Transverse colon (tissue), 4 donors: ENCODE measurements at regions not wholly inside any gene's neighbourhood (a gene's known extent, or its start where the extent isn't known, plus 50 kb on each side); places are given as distances from the start of the nearest gene placed in this dataset.

Source experiments
- DNase-seq: peaks from one replicate; pipeline ENCODE4 v3.0.0-alpha.2; 2019
- H3K27ac ChIP-seq, 4 donors: fragments of 200-600 bp; sonication (generic); 2 replicates each; pipeline ENCODE4 v1.5.1; 2016 to 2018; ENCODE audit warnings: inconsistent platforms in 4 of 4
- H3K27me3 ChIP-seq: fragments of 200-600 bp; sonication (generic); 2 replicates; pipeline ENCODE4 v1.5.1; 2017; ENCODE audit warnings: inconsistent platforms
- H3K36me3 ChIP-seq, 4 donors: fragments of 200-600 bp; sonication (generic); 2 replicates each; pipeline ENCODE4 v1.5.1; 2017 to 2019; ENCODE audit warnings: inconsistent platforms in 4 of 4
- H3K4me1 ChIP-seq, 4 donors: fragments of 200-600 bp; sonication (generic); 2 replicates each; pipeline ENCODE4 v1.5.1; 2017 to 2020; ENCODE audit warnings: inconsistent platforms in 4 of 4
- H3K4me3 ChIP-seq, 4 donors: fragments of 200-600 bp; sonication (generic); 1 replicate in 1 of 4; 2 replicates in 3 of 4; pipeline versions ENCODE4 v1.5.1 to v1.6.1; 2017 to 2019; ENCODE audit warnings: inconsistent platforms in 4 of 4
- H3K9me3 ChIP-seq, 2 donors: fragments of 200-600 bp; sonication (generic); 2 replicates each; pipeline ENCODE4 v1.5.1; 2017 to 2019; ENCODE audit warnings: inconsistent platforms in 2 of 2
- EP300 ChIP-seq: sonication (generic); formaldehyde crosslinking; IDR thresholded peaks from one replicate; pipeline ENCODE4 v1.6.1; 2017; ENCODE audit warnings: antibody characterized with exemption, low read depth
- POLR2A ChIP-seq: fragments of 450-650 bp; IDR thresholded peaks from one replicate; pipeline ENCODE4 v1.6.1; 2016; ENCODE audit warnings: antibody characterized with exemption, mild to moderate bottlenecking, moderate library complexity
- POLR2AphosphoS5 ChIP-seq, 3 donors: sonication (generic); formaldehyde crosslinking; IDR thresholded peaks; one replicate each; pipeline ENCODE4 v1.6.1; 2016; ENCODE audit warnings: antibody characterized with exemption in 3 of 3
- WGBS, 2 donors: methylation state at CpG; one replicate each; pipeline ENCODE4 v1.1.5; 2018; ENCODE audit warnings: low coverage in 1 of 2; 5-methylcytosine and 5-hydroxymethylcytosine counted together
- in situ Hi-C, 4 donors: fragments of 200-750 bp; cut with MboI; loops; one replicate each; pipeline versions ENCODE4 v1.15.0 to v1.15.1; 2017; ENCODE audit warnings: low sequenced_read_pairs in 3 of 4, low pct_ligation_motif_present in 1 of 4, low pct_unique_long_range_greater_than_20kb in 1 of 4
- intact Hi-C: fragments of 100-400 bp; cut with DNase I; formaldehyde crosslinking; loops from one replicate; pipeline ENCODE4 v1.15.1; 2023; ENCODE audit warnings: low total_unique reads
- TF ChIP-seq, protein P1 (sequence below), 5 experiments: fragments of 200-600 bp in 3 of 5; fragments of 450-650 bp in 2 of 5; sonication (generic) in 3 of 5; IDR thresholded peaks; 1 replicate in 2 of 5; 2 replicates in 3 of 5; pipeline ENCODE4 v1.5.1; 2016 to 2017; ENCODE audit warnings: antibody characterized with exemption in 5 of 5, inconsistent platforms in 3 of 5, mild to moderate bottlenecking in 2 of 5, moderate library complexity in 1 of 5

DNA sequence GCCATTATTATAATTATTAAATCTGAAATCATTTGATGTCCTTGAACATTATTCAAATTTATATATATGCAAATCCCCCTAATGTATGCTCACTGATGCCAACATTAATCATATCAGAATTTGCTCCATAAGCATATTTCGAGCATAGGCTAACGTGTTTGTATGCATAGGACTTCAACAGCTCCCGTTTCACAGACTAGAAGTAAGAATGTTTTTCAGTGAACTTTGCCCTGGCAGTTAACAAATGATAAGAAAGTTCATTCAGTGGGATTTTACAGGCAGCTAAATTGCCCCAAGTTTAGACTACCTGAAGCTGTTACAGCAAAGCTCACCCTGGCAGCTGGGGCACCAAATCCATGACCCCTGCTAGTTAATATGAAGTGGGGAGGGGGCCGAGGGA, 272.0 kb downstream of the LNPK start:
- DNase-seq: no peak
- peaks cover 0 to 22% (median 7%) of the 10 kb centered on the region in 4 donors for H3K4me1 ChIP-seq
- H3K9me3 ChIP-seq: no peaks in the 10 kb centered on the region
- TF ChIP-seq POLR2A: no peak
- no peak for TF ChIP-seq EP300
- TF ChIP-seq POLR2AphosphoS5 (IDR thresholded peaks at IDR 0.05): no peak
- TF ChIP-seq, protein P1, sequence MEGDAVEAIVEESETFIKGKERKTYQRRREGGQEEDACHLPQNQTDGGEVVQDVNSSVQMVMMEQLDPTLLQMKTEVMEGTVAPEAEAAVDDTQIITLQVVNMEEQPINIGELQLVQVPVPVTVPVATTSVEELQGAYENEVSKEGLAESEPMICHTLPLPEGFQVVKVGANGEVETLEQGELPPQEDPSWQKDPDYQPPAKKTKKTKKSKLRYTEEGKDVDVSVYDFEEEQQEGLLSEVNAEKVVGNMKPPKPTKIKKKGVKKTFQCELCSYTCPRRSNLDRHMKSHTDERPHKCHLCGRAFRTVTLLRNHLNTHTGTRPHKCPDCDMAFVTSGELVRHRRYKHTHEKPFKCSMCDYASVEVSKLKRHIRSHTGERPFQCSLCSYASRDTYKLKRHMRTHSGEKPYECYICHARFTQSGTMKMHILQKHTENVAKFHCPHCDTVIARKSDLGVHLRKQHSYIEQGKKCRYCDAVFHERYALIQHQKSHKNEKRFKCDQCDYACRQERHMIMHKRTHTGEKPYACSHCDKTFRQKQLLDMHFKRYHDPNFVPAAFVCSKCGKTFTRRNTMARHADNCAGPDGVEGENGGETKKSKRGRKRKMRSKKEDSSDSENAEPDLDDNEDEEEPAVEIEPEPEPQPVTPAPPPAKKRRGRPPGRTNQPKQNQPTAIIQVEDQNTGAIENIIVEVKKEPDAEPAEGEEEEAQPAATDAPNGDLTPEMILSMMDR (IDR thresholded peaks at IDR 0.05): no peak
- no peaks in the 10 kb centered on the region for H3K36me3 ChIP-seq
- WGBS, 2 donors: 0 to 25% methylated on average over 1 to 4 of the region's 4 CpGs
- H3K27ac ChIP-seq: peak overlapping the region; percentile 18 to 44 (median 31)
- H3K27me3 ChIP-seq: no peaks in the 10 kb centered on the region
- intact Hi-C loops: no loop called here
- in situ Hi-C loops: no loop called here
- no peak overlapping the region for H3K4me3 ChIP-seq

DNA sequence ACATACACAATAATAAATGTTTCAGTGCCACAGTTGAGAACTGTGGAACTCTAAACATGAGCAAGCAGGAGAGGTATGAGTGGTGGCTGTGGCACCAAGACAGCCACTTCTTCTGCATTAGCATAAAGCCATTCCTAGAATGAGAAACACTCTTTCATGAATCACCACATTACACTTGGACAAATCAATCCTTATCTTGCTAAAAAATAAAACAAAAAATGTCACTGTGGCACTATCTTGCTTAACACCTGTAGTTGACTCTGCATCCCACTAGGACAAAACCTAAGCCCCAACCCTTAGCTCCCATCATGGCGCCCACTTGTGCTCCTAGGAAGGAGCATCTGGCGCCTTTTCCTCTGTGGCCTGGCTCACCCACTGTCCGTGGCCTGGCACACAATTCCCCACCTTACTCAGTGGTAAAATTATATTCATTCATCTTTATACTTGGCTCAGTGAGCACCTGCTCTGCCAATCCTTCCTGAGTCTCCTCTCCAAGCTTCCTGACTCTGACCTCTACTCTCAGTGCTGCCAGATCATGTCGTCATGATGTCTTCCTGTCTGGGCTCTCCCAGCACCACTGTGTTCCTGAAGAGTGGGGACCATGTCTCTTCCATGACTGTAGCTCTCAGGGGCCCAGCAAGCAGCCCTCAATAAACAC, 272.9 kb downstream of the LNPK start:
- in situ Hi-C loops (no loop called here), intact Hi-C loops (no loop called here)
- H3K27ac ChIP-seq: no peak overlapping the region
- H3K4me3 ChIP-seq: no peak overlapping the region
- no peaks in the 10 kb centered on the region for H3K36me3 ChIP-seq
- no peak for TF ChIP-seq POLR2AphosphoS5 (IDR thresholded peaks at IDR 0.05)
- TF ChIP-seq EP300: no peak
- TF ChIP-seq, protein P1 (IDR thresholded peaks at IDR 0.05): no peak
- TF ChIP-seq POLR2A: no peak
- H3K4me1 ChIP-seq: peaks cover 0 to 22% (median 7%) of the 10 kb centered on the region in 4 donors
- DNase-seq: no peak
- no peaks in the 10 kb centered on the region for H3K9me3 ChIP-seq
- H3K27me3 ChIP-seq: no peaks in the 10 kb centered on the region
- WGBS, 2 donors: 70 to 81% methylated on average over 4 of the region's 4 CpGs

DNA sequence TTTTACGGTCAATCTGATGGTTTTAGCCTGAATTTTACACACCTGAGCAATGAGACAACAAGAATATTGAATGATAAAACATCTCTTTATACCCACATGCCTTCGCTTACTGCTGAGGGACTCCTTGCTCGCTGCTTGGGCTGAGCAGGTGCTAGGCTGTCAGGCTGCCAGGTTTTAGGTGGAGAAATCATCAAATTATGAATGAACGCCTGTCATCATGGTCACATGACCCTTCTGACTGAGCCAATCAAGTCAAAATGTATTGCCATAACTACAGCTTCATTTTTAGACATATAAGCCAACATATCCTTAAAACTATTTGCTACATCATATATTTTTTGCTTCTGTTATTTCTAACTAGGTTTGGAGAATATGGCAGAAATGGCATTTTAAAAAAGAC, 274.0 kb downstream of the LNPK start:
- no peak for DNase-seq

DNA sequence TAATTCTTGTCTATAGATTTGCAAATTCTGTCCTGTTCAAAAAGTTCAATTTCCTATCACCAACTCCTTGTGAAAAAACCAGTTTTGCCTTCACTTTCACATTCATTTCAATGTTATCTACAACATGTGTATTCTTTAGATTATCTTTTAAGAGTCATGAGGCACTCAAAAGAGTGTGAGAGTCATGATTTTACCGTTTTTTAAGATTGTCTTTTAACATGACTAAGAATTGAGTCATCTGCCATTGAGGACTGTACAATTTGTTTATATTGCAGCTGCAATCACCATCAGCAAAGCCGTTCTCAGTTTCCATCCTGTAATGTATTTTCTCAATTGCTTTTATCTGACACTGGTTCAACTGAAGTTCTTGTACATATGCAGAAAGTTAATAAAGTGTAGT, 275.8 kb downstream of the LNPK start:
- no peak for TF ChIP-seq POLR2A
- no peak for TF ChIP-seq EP300
- TF ChIP-seq POLR2AphosphoS5 (IDR thresholded peaks at IDR 0.05): no peak
- TF ChIP-seq, protein P1 (IDR thresholded peaks at IDR 0.05): no peak
- DNase-seq: no peak
- no peaks in the 10 kb centered on the region for H3K36me3 ChIP-seq
- no peak overlapping the region for H3K4me3 ChIP-seq
- peaks cover 0 to 11% of the 10 kb centered on the region in 2 donors for H3K9me3 ChIP-seq
- H3K27ac ChIP-seq: no peak overlapping the region
- intact Hi-C loops (no loop called here), in situ Hi-C loops (no loop called here)
- H3K27me3 ChIP-seq: no peaks in the 10 kb centered on the region
- WGBS, 2 donors: 19 to 23% methylated on average over 2 of the region's 2 CpGs
- H3K4me1 ChIP-seq: peaks cover 0 to 13% (median 7%) of the 10 kb centered on the region in 4 donors

More for the DNA sequence above, 274.0 kb downstream of the LNPK start:
- intact Hi-C loops: no loop called here
- Histone ChIP-seq H3K4me1 (peaks cover 0 to 21% (median 7%) of the 10 kb centered on the region in 4 donors), H3K9me3 (peaks cover 0 to 6% of the 10 kb centered on the region in 2 donors), H3K36me3 (no peaks in the 10 kb centered on the region), H3K27me3 (no peaks in the 10 kb centered on the region), H3K4me3 (no peak overlapping the region), H3K27ac (no peak overlapping the region)
- TF ChIP-seq POLR2A: no peak
- TF ChIP-seq EP300: no peak
- TF ChIP-seq POLR2AphosphoS5 (IDR thresholded peaks at IDR 0.05): no peak
- TF ChIP-seq, protein P1 (IDR thresholded peaks at IDR 0.05): no peak
- 49 to 56% methylated on average over 4 of the region's 4 CpGs for WGBS, 2 donors
- in situ Hi-C loops: no loop called here
